GM18499 (cell line): ENCODE measurements at regions not wholly inside any gene's neighbourhood (a gene's known extent, or its start where the extent isn't known, plus 50 kb on each side); places are given as distances from the start of the nearest gene placed in this dataset.

Experiments
- ATAC-seq: cut with Tn5 transposase; IDR thresholded peaks from one replicate; pipeline ENCODE4 v1.9.1; 2021; ENCODE audit warnings: moderate number of reproducible peaks; ENCODE audit not compliant: insufficient read depth, unreplicated experiment

GRCh38 chr6:84361372-84362192, 134.1 kb upstream of the CEP162 start:
- ATAC-seq: no peak

GRCh38 chr6:84360039-84360438, 132.6 kb upstream of the CEP162 start:
- no peak for ATAC-seq

GRCh38 chr6:84358581-84358980, 131.1 kb upstream of the CEP162 start:
- no peak for ATAC-seq

GRCh38 chr6:84357631-84358030, 130.2 kb upstream of the CEP162 start:
- no peak for ATAC-seq

GRCh38 chr6:84356907-84357306, 129.5 kb upstream of the CEP162 start:
- ATAC-seq: no peak

GRCh38 chr6:84353459-84354423, 126.3 kb upstream of the CEP162 start:
- no peak for ATAC-seq

GRCh38 chr6:84350397-84350796, 123.0 kb upstream of the CEP162 start:
- ATAC-seq: no peak

GRCh38 chr6:84349542-84349941, 122.1 kb upstream of the CEP162 start:
- ATAC-seq: no peak

- no peak for ATAC-seq
Measured at GRCh38 chr6:84348801-84349200, 121.4 kb upstream of the CEP162 start.

GRCh38 chr6:84346372-84346771, 118.9 kb upstream of the CEP162 start:
- ATAC-seq: no peak

GRCh38 chr6:84344005-84344404, 116.6 kb upstream of the CEP162 start:
- no peak for ATAC-seq

- no peak for ATAC-seq
Measured at GRCh38 chr6:84340422-84340821, 113.0 kb upstream of the CEP162 start.

- no peak for ATAC-seq
Measured at GRCh38 chr6:84333842-84334241, 106.4 kb upstream of the CEP162 start.

GRCh38 chr6:84332139-84333034, 104.9 kb upstream of the CEP162 start:
- peak; percentile 99 for ATAC-seq

- ATAC-seq: no peak
Measured at GRCh38 chr6:84330325-84330724, 102.9 kb upstream of the CEP162 start.

- no peak for ATAC-seq
Measured at GRCh38 chr6:84329516-84329915, 102.1 kb upstream of the CEP162 start.

- no peak for ATAC-seq
Measured at GRCh38 chr6:84329077-84329476, 101.6 kb upstream of the CEP162 start.

- ATAC-seq: no peak
Measured at GRCh38 chr6:84317463-84317862, 90.0 kb upstream of the CEP162 start.

GRCh38 chr6:84314377-84314898, 87.0 kb upstream of the CEP162 start:
- ATAC-seq: no peak

- ATAC-seq: no peak
Measured at GRCh38 chr6:84309336-84309735, 81.9 kb upstream of the CEP162 start.
